Germinal center (tissue), 1 donor: ENCODE measurements at regions not wholly inside any gene's neighbourhood (a gene's known extent, or its start where the extent isn't known, plus 50 kb on each side); places are given as distances from the start of the nearest gene placed in this dataset.

Experiments used
- DNase-seq: peaks from one replicate; pipeline ENCODE4 v3.0.0; 2012; ENCODE audit warnings: mixed read lengths, low spot score

- DNase-seq, result no peak
These were observed 359.3 kb downstream of the PLPP3 start for GRCh38 chr1:56220021-56220420.

DNA sequence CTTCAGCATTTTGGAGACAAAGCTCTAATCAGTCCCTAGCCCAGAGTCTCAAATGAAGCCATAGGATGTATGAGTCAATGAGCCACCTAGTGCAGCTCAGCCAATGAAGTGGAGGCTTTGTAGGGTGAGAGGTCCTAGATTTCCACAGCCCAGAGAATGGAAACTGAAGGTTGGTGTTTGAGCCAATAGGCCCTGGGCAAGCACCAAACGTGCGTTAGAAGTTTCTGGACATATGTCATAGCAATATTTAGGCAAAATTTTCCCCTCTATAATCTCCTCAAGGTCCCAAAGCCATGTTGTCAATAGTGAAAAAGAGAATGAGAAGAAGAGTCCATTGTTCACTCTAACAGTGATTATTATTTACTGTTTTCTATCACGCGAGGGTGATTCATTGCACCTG, 361.3 kb downstream of the PLPP3 start:
- DNase-seq, result no peak

GRCh38 chr1:56216218-56216617, 363.1 kb downstream of the PLPP3 start:
- DNase-seq, result no peak

DNA sequence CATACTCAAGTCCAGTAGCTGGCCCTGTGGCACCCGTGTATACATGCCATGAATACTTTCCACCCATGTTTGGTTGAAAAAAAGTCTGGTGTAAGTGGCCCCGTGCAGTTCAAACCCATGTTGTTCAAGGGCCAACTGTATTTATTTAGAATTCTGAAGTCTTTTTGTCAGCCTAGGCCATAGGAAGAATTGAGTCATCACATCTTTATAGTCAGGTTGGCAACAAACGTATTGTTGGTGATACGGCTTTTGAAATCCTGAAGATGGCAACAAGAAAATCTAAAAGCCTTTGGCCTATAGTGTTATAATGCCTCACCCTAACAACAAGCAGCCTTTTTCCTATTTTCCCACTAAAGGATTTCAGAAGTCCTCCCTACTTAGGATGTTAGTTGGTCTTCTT, 363.6 kb downstream of the PLPP3 start:
- DNase-seq, result no peak

DNA sequence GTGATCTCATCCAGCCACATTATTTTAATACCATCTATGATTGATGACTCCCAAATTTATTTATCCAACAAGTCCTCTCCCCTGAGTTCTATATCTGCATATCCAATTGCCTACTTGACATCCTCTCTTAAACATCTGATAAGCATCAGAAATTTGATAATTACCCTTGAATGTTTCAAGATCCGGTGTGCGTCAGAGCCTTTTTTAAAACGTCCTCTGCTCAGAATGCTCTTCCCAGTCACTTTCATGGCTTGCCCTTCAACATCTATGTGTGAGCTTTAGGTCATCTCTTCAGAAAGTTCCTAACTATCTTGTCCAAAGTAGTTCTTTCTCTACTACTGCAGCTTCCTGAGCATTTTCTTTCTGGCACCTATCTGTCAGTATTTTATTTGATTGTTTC, 364.3 kb downstream of the PLPP3 start:
- no peak for DNase-seq

DNA sequence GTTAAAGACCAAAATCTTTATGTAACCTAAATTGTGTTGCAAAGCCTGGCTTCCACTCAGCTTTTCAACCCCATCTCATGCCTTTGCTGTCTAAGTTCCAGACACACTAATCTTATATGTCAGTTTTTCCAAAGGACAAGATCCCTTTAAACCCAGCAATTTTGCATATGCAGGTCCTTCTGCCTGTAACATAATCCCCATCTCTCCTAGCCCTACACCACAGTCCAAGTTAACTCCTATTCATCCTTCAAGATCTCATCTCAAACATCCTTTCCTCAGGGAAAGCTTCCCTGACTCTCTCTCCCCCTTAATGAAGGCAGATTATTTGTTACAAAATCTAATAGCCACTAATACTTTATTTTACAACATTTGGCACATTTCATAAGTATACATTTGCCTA, 366.3 kb downstream of the PLPP3 start:
- no peak for DNase-seq

- no peak for DNase-seq
These were observed 367.2 kb downstream of the PLPP3 start for GRCh38 chr1:56212143-56212542.

DNA sequence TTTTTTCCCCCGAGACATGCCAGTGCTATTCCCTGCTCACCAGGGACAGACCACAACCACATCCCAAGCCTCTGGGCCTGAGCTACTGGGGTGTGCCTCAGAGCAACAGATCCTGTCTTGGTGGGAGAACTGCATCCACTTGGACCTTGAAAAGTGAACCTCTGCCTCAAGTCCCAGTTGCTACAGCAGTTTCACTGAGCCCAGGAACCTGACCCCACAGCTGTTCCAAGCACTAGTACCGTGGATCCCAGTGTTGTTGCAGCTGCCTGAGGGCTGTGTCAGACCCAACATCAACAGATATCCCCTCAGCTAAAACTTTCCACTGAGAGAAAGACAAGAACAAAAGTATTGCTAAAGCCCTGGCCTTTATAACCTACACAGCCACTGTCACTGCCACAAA, 373.0 kb downstream of the PLPP3 start:
- DNase-seq, result no peak

DNA sequence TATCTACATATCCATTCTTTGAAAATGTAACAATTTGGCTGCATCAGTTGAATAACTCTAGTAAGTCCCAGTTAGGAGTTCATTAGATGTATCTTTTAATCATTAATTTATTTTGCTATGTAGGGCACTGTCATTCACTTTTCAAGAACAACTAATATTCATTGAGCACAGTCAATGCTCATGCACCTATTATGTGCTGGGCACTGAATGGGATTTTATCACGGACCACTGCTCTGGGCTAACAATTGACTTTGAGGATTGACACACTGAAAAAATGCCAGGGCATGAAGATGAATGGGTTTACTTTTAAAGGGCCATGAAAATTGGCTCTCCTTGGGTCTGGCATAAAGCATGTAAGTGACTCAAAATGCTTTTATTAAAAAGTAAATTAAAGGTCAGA, 375.2 kb downstream of the PLPP3 start:
- DNase-seq, result no peak

DNA sequence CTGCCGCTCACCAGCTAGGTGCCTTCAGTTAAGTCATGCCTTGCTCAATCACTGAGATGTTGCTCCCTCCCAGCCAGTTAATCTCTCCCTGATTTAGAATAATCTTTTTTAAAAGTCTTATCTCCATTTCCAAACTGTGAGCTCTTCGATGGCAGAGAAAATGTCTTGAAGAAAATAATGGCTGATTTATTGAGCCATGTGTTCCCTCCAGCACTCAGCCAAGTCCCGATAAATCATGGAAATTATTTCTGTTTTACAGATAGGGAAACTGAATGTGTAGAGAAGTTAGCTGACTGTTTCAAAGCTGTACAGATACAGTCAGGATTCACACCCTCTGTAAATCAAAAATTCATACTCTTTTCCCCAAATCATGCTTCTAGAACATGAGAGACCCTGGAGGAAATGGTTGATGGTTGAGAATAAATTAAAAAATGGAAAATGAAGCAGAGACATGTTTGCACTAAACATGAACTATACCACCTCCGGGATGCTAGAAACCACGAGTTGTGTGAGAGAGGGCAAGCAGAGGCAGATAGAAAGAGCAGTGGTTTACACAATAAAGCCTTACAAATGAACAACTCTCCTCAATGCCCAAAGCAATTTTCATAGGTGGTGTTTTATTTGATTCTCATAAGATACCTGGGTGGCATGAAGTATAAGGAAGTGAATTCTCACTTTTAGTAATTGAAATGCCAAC, 376.4 kb downstream of the PLPP3 start:
- no peak for DNase-seq

GRCh38 chr1:56202186-56202585, 377.2 kb downstream of the PLPP3 start:
- no peak for DNase-seq

DNA sequence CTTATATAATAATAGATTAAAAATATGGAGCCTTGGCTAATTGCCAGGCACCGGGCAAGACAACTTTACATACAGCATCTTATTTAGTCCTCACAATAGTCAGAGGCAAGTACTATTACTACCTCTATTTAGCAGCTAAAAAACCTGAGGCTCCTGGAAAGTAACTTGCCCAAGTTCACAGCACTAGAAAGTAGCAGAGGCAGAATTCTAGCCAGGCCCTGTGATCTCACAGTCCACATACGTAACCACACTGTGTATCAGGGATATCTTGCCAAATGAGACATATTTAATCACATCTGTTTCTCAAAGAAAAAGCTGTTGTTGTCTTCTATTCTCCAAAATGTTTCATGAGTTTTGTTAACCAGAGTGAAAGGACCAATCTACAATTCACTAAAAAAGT, 378.5 kb downstream of the PLPP3 start:
- no peak for DNase-seq

DNA sequence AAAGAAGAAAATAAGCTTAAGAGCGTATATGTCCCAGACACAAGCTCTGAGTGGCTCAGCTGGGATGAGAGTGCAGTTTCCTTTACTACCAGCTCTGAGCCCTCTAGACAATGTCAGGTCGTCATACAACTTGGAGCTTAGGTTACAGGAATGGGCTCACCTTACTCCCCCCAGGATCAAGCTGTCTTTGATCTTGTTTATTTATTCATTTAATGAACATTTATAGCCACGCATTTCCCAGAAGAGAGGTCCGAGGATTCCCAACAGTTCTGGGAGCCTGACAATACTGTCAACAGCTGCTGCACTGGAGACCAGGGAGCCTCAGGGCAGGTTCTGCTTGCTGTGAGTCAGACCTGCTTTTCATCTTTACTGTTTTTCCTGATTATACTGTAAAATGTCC, 378.9 kb downstream of the PLPP3 start:
- DNase-seq, result no peak

DNA sequence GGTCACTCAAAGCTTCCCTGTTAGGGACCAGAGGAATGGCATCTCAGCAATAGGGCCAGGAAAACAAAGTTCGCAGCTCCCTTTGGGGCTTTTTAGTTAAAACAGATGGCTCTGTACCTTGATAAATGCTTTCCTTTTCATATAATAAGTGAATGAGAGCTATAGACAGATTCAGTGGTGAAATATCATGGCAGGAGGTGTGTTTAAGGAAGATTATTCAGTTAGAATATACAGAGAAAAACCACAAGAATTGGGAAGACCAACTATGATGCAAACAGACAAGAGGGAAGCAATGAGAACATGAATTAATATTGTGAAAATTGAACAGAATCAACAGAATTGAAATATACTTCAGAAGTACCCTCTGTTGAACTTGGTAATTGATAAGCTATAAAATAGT, 379.4 kb downstream of the PLPP3 start:
- DNase-seq, result no peak

- DNase-seq, result no peak
These were observed 380.3 kb downstream of the PLPP3 start for GRCh38 chr1:56199061-56199460.

GRCh38 chr1:56197946-56198345, 381.4 kb downstream of the PLPP3 start:
- DNase-seq, result no peak

DNA sequence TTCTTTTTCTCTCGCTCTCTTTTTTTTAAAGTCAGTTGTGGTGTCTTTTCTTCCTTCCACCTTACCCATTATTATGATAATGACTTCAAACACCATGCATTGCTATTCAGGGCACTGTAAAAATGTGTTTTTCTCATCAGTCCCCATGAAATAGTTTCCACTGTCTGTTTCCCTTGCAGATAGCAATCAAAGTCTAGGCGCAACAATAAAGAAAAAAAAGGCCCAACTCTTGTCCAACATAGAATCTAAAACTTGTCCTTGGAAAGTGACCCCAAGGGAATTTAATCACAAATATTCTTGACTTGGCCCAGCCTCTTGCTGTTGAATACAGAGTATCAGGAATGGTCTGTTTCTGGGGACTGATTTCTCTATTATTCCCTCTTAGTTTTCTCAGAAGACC, 382.5 kb downstream of the PLPP3 start:
- no peak for DNase-seq

DNA sequence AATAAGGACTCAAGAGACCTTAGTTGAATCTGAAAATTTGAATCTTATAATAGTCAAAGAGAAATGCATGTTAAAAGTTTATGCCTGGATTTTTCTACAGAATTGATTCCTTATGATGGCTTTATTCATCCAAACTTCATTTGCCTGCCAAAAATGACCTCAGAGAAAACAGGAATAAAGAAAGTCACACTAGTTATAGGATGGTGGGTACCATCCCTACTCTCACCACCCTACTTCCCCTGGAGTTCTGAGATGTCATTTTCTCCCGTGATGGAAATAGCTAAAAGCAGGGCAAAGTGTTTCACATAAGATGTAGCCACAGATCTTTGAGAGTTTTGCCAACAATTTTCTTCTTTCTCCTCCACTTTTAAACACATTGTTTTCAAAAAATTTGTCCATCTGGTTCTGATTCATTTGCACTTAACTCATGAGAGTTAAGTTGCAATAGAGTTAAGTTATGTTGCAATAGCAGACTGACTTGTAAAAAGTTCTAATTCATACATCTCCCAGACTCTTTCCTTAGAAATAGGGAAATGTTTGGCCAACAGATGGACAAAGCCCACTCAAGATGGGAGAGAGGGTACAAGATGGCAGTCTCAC, 384.6 kb downstream of the PLPP3 start:
- no peak for DNase-seq

GRCh38 chr1:56193656-56194055, 385.7 kb downstream of the PLPP3 start:
- DNase-seq, result no peak

DNA sequence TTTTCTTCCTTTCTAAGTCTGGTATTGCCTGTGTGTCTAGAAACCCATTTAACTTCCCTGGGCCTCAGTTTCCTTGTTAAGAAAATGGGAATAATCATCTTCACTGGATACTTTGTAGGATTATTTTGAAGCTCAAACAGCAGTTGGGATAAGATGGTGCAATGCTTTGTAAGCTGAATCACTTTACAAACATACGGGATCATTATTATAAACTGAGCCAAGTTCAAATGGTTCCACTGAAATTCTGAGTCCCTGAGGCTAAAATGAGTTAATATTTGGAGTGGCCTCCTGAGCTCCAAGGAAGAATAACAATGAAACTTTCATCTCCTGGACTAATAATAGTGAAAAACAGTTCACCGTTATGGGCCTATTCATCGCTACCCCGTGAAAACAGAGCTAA, 388.0 kb downstream of the PLPP3 start:
- no peak for DNase-seq

DNA sequence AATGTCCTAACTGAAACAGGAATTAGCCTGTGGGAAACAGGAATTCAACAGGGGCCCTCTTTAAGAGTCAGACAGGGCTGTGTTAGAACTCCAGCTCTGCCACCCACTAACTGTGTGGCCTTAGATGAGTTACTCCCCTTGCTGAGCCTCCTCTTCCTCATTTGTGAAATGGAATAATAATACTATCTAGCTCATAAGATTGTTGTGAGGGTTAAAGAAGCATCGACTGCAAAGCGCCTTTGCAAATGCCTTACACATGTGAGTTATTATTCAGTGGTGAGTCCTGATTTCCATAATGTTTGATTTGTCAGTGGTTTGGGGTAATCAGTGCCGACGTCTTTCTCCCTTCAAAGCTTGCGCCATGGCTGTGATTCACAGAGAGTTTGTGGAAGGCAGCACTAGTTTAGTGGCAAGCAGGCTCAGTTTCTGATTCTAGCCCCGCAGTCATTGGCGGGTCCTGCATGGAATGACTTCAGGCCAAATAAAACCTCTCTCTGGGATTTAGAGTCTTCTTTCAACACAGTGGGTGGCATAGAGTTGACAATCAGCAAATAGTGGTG, 388.5 kb downstream of the PLPP3 start:
- no peak for DNase-seq

DNA sequence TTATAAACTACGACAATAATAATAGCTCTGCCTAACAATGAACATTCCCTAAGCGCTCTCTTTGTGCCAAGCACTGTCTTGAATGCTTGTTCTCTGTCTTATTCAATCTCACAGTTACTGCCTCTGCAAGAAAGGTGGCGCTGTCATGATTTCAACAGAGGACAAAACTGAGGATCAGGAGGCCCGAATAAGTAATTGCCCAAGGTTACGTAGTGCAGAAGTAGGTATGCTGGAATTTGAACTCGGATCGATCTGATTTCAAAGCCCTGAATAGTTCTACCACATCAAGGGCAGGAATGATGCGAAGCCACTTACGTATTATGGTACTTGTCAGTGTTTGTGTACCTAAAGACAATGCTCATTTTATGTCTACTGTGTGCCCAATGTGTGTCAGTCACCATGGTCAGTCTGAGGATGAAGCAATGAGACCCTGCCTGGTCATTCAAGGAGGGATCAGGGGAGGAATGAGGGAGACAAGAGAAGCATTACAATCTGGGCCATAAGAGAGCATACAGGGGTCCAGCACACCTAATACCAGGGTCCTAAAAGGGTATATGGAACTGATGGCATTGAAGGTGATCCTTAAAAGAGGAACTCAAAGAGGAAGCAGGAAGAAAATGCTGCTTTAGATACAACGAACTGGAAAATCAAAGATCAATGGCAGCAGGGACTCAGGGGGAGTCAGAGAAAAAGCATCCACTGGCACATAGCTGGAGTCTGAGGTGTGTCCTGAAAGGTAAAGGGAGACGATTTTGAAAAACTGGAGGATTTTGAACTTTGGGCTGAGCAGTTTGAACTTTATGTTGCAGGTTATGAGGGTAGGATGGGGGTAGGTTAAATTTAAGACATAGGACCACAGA, 389.2 kb downstream of the PLPP3 start:
- no peak for DNase-seq

DNA sequence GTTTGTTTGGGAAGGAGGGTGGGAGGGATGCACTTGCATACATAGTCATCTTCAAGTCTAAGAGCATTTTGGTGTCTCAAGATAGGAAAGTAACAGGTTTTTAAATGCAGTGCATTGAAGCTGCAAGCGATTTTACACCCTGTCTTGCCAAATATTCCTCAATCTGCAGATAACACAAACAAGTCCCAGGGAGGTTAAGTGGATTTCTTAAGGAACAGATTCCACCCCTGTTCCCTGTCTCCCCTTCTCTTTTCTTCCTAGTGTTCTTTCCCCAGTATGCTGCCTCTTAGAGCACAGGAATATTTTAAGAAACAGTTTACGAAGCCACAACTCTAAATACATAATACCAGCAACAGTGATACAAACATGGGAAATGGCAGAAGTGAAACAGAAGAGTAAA, 389.9 kb downstream of the PLPP3 start:
- DNase-seq, result no peak
